Fibroblast of lung (primary cell): ENCODE measurements at regions not wholly inside any gene's neighbourhood (a gene's known extent, or its start where the extent isn't known, plus 50 kb on each side); places are given as distances from the start of the nearest gene placed in this dataset.

Experiments
- CTCF ChIP-seq, 2 donors: IDR thresholded peaks in 1 of 2; conservative IDR thresholded peaks in 1 of 2; 1 replicate in 1 of 2; 2 replicates in 1 of 2; pipeline ENCODE4 v1.5.1; 2011 to 2012; ENCODE audit warnings: low read length in 2 of 2, control low read depth in 1 of 2, inconsistent platforms in 1 of 2, low read depth in 1 of 2, mild to moderate bottlenecking in 1 of 2
- EZH2 ChIP-seq: IDR thresholded peaks from 2 replicates; pipeline ENCODE4 v1.5.1; 2012; ENCODE audit warnings: low read length, control low read depth, mild to moderate bottlenecking; ENCODE audit errors: missing control alignments

GRCh38 chr7:49396229-49396628 is 377.2 kb upstream of the VWC2 start:
- TF ChIP-seq CTCF (conservative IDR thresholded peaks at IDR 0.05 in 1 of 2, IDR thresholded peaks at IDR 0.05 in 1 of 2; ENCODE audit: low read depth in 1 of 2, low read length in 2 of 2): no peak
- no peak for TF ChIP-seq EZH2
